GM04503 (cell line): ENCODE measurements at regions not wholly inside any gene's neighbourhood (a gene's known extent, or its start where the extent isn't known, plus 50 kb on each side); places are given as distances from the start of the nearest gene placed in this dataset.

Source experiments
- DNase-seq: peaks from one replicate; pipeline ENCODE4 v3.0.0-alpha.2; 2012; ENCODE audit warnings: low read depth

DNA sequence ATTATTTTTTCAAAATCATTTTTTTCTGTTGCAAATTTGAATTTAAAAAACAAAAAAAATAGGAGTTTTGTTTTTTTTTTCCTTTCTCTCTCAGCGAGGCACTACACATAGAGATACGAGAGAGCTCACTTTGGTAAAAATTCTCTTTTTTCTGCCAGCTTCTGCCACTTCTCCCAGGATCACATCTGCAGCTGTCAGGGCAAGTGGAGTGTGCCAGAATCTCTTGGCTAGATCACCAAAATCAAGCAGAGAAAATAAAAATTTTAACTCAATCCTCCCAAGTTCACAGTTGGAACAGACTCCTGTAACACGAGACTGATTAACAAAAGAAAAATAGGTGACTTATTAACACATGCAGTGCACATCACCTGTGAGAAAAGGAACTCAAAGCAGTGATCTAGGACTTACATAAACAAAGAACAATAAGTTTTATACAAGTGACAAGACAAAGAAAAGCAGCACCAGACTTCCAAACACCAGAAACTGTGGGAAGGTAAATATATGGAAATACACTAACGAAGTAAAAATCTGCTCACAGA is 213.2 kb upstream of the ZFP42 start:
- no peak for DNase-seq

DNA sequence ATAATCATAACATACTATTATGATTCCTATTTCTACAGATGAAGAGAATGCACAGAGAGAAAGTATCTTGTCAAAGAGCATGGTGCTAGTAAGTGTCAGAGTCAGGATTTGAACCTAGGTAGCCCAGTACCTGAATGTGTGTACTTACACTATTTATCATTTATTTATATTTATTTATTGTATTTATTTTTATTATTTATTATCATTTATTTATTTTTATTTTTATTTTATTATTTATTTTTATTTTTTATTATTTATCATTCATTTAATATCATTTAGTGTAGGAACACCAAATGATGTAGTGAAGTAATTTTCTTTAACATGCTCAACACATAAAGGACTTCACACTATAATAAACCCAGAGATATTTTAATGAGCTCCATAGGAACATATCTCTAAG is 209.4 kb upstream of the ZFP42 start:
- DNase-seq: no peak

DNA sequence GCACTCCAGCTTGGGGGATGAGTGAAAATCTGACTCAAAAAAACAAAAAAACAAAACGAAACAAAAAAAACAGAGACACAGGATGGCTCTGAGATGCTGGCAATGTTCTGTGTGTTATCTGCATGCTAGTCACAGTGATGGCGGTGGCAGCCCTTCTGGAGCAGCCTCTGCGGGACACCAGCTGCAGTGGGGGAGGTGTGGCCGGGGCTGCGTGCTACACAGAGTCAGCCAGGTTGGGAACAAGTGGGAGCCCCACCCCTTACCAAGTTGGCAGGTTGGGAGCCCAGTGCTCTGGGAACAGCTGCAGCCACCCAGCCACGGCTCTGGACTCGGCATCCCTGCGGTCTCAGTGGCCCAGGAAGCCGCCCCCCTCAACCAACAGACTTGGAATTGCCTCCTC is 206.5 kb upstream of the ZFP42 start:
- no peak for DNase-seq

DNA sequence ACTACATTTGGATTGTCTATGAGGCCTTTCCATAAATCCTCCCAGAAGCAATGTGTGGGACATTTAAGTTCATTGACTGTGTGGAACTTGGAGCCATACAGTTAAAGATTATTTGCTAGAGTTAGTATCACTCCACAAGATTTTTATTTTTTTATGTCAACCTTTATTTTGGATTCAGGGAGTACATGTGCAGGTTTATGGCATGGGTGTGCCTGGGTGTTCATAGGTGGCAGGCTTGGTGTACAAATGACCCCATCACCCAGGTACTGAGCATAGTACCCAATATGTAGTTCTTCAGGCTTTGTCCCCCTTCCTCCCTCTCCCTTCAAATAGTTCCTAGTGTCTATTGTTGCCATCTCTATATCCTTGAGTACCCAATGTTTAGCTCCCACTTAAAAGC is 199.8 kb upstream of the ZFP42 start:
- DNase-seq: no peak

DNA sequence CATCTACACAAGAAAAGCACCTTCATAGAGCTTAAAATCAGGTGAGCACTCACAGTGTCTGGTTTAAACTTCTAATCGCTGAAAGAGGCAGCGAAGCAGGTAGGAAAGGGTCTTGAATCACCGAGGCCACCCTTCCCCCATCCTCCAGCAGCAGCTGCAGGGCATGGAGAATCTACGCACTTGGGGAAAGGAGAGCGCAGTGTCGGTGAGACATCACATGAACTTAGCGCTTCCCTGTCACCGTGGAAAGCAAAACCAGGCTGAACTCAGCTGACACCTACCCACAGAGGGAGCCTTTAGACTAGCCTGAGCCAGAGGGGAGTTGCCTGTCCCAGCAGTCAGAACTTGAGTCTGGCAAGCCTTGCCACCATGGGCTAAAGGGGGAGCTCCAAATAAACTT is 197.2 kb upstream of the ZFP42 start:
- DNase-seq: no peak

DNA sequence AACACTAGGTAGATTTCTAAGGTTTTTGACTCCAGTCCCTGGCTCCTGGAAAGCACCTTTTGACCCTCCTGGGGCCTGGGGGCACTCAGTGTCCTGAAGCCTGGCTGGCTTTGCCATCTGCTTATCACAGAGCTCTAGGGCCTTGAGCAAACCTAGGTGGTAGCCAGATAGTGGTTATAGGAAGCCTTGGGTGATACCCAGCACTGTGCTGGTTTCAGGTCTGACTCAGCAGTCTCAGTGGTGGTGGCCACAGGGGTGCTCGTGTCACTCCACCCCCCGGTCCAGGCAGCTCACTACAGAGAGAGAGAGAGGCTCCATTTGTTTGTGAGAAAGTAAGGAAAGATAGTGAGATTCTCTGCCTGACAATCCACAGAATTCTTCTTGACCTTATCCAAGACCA is 195.8 kb upstream of the ZFP42 start:
- no peak for DNase-seq

DNA sequence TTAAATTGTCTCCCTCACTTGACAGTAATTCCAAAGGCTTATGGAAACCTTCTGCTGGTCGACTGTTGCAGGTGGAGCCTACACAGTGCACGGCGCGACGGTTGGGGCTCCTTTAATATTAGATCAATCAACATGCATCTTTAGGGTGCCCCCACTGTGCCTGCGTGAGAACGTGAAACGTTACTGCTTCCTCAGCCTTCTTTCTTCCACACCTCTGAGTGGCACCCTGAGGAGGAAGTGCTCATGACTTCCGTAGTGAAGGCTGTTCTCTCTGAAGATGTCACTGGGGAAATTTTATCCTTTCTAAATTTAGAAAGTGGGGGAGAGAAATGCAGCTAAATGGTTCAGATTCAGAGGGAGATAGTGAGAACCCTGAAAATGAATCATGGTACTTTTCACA is 184.0 kb upstream of the ZFP42 start:
- DNase-seq: no peak

DNA sequence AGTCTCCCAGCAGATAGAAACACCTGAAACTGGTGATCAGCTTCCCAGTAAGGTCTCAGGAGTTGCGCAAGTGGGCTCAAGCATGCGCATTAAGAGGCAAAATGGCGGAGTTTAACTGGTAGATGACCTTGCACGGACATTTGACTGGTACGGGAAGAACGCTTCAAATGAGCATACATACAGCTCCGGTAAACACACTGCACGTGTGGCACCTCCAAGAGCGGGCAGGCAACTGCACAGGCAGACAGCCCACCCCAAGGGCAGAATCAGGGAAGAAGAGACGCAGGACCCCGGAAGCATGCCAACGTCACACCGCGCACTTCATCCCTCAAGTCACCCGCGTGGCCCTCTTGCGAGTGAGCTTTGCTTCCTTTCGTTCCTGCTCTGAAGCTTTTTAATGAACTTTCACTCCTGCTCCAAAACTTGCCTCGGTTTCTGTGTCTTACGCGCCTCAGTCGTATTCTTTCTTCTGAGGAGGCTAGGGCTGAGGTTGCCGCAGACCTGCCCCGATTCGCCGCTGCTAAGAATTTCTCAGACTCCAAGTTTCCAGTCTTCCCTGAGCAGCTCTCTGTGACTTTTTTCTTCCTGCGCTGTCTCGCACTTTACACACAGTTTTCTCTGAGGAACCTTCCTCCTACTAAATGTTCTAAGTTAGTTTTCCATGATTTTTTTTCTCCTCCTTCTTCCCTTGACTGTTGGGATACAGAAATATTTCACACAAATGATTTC is 180.7 kb upstream of the ZFP42 start:
- DNase-seq: no peak

DNA sequence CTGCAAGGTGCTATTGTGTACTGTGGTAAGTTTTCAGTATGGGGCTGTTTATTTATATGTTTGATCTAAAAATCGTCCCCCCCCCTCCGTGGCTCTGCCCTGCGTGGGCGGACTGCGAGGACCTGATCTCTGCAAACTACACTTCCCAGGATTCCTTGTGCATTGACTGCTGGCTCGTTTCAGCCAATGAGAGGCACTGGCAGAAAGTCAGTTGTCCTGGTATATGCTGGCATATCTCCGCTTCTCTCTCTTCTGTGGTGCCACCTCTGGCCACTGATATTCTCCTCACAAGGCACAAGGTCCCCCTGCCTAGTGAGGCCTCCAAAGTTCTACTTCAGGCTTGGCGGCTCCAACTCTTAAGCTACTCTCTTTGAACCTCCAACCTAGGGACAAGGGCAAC is 168.8 kb upstream of the ZFP42 start:
- no peak for DNase-seq

DNA sequence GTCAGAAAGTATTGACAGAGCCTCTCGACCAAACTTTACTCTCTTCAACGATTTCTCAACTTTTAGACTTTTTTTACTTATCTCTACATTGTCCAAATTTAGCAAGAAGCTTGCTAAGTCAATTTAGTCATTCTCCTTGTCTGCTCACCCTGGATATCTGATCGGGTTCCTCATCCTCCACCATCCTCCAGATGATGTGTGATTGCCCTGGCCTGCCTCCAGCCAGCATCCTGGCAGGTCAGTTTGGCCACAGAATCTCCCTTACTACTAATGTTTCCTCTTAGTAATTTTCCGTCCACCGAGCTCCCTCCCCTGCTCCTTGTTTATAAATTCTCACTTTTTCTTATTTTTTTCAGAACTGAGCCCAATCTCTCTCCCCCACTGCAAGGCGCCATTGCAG is 167.9 kb upstream of the ZFP42 start:
- no peak for DNase-seq

DNA sequence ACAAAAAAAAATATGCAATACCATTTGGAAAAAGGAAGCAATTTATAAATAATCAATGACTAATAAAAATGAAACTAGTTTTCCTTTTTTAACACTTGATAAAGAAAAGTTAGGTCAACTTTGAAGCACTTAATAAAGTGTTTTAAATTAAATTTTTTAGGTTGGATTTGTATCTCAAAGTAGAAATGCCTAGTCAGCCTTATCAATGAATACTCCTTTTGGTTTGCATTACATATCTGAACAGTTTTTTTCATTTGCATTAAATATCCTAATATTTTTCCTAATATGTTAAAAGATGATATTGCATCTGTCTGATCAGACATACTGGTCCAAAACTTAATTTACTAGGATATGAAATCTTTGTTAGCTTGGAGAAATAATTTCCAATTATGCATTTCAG is 155.8 kb upstream of the ZFP42 start:
- no peak for DNase-seq

DNA sequence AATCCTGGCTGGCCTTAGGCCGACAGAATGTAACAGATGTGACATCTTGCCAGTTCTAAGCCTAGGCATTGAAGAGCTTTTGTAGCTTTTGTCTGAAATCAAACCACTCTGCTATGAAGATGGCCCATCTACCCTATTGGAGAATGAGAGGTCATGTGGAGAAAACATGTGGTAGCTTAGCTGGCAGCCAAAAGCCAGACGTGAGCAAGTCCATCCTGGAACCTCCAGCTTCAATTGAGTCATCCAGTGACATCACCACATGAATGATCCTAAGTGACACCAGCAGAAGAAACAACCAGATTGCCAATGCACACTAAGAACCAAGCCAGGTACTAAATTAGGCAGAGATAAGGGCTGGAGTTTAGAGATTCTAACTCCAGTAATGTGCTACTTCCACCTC is 154.8 kb upstream of the ZFP42 start:
- DNase-seq: no peak

DNA sequence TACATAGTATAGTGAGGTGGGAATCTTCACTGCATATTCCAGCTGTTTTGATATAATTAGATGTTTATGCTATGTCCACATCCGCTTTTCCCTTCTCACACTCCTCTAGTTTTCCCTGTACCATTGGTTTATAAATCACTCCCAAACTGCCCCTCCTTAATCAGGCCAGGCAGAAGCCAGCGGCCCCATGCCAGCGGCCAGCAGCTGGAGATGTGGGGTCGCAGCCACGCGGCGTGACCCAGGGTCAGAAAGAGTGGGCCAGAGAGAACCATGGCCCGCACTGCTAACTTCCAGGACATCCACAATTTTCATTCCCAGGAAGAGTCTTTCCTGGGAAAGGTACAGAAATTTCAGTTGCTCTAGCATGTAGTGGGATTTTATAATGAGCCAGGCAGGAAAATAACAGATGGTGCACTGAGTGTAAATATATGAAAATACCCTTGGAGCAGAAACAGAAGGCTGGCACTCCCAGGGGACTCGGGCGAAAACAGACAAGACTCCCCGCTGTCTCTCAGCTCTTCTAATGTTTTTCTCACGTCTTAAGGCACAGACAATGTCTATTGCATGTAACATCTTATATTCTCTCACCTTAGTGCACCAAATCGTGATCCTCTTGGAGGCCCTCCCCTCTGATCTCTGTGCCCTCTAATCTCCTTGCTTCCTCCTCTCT is 145.9 kb upstream of the ZFP42 start:
- no peak for DNase-seq

DNA sequence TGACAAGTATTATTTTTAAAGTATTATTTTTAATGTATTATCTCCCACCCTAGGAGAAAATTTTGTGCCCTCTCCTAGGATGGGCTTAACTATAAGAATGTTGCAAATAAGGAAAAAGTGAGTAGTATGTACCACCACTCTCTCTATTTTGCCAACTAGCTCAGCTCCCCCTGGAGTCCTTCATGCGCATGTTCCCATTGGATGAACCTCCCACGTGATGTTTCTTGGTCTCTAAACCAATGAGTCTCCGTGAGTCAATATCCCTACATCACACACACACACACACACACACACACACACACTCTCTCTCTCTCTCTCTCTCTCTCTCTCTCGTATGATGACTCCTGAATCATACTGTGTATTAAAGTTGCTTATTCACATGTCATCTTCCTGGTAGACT is 129.7 kb upstream of the ZFP42 start:
- no peak for DNase-seq

DNA sequence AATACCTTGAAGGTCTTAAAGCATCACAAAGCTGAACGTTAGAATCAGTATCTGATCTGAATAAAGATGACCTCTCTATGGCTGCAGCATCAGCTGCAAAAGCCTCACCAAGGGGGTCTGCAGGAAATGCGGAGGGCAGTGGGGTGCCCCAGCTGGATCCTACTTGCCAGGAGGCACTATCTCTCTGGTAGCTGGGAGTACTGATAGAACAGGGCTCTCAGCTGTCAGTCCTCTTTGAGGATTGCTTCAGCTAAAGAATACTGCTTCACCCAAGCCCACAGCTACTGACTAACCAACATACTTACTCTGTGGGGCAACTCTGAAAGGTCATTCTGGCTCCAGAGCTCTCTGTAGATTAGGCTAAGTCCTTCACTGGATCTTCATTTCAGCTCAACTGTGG is 112.5 kb upstream of the ZFP42 start:
- DNase-seq: no peak

DNA sequence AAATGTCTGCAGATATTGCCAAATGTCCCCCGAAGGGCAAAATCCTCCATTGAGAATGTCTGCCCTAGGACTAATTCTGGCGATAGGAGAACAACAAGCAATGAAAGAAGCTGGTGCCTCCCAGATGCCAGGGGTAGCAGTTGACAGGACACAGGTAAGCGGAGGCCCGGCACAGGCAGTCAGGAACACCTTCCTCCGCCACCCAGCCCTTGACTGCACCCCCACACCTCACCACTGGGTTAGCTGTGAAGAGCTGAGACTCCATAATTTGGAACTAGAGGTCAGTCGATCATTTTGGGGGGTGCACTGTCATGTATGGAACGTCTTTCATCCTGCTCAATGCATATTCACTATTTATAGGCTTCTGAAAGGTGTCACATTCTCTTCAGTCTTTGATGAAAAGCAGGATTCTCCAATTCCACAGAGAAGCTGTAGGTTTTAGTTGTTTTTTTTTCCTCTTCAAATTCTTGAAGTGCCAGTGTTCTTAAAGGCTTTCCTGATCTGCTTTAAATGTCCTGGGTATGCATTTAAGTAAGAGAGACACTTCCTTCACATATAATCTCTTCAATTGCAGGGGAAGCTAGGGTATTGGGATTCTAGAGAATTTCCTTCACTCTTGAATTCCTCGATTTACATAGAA is 111.6 kb upstream of the ZFP42 start:
- no peak for DNase-seq

DNA sequence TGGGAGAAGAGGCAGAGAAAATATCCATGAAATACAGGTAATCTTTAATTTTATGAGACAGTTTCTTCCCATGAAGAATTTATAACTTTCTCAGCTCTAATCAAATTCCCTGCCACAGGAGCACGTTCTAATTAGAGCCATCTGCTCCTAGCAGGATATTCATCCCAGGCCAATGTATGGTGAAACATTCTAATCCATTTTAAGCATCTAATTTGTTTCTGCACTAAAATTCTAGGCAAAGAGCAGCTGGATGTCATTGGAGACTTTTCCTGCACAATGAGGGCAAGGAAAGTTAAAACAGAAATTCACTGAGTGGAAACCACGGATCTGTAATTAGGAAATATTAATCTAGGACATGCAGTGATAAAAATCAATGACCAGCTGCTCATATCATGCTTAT is 107.7 kb upstream of the ZFP42 start:
- DNase-seq: no peak

DNA sequence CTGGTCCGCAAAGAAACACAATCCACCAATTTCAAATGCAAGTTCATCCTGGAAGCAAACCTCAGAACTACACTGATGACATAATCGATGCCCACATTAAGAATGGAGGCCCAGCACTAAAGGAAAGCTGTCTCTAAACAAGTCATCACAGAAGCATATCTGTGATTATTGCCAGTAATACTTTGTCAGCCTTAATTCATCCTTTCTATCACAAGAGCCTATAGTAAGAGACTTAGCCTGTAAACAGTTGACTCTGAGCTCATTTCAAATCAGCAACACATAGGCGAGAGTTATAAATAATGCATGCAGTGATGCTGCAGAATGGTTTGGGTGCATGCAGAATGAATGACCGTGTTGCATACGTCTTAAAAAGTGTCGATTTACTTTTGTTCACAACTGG is 105.9 kb upstream of the ZFP42 start:
- no peak for DNase-seq

DNA sequence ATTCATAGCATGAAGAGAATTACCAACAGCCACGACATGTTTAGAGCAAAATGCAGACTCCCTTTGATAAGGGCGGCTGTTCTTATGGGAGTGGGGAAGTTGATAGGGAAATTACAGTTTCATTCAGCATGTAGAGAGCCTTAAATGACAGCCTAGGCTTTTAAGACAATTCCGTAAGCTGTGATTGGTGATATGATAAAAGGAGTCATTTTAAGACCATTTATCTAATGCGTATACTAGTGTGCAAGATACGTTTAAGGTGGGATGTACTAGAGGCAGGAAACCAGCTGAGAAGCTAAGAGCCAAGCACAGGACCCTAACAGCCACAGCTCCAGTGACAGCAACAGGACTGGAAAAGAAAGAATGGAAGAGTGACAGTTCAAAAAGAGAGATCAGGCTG is 102.2 kb upstream of the ZFP42 start:
- DNase-seq: no peak

DNA sequence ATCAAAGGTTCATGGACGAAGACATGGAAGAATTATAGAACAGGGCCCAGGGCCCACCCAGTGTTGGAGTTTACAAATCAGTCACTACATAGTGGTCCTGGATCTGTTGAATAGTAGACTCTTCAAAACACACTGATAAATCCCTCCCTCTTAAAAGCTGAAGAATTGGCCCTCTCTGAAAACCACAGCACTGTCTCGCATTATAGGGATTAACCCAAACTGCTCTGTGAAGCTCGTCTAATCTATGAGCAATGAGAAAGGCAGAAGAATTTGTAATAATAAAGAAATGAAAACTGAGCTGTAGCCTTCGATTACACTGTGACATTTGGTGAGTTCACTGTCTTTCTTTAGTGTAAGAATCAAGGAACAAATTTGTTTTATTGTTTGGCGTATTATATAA is 92.5 kb upstream of the ZFP42 start:
- DNase-seq: no peak

DNA sequence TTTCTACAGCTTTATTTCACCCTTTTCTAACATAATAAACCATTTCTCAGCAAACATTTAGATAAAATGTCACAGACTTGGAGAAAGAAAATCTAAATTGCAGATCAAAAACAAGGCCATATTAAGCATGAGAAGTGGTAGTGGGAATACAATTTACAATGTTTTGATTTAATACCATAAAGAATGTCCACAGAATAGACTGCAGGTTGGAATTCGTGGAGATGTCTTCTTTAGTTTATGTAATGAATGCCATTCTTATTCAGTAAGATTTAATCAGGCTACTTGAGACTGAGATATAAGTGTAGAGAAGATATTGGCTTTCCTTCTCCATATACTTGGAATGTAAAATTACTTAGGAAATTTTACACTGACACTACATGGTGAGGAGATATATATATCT is 91.9 kb upstream of the ZFP42 start:
- DNase-seq: no peak

DNA sequence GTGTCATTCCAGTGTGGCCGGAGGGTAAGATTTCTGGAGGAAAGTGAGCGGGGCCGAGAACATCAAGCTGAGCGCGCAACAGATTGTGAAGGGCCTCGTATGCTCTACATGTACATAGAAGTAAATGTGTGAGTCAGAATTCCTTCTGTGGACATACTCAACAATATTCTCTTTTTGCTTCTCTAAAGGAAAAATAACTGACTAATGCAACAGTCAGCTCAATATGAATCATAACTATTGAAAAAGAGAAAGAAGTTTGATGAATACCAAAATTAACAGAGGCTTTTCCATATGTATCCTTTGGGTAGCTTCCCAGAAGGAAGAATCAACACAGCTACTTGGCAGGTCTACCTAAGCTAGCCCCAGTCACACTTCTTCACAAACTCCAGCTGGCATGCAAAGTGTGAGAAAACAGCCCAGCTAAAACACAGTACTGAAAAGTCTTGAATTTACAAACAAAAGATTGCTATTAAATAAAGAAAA is 87.5 kb upstream of the ZFP42 start:
- peak; percentile 5 for DNase-seq

DNA sequence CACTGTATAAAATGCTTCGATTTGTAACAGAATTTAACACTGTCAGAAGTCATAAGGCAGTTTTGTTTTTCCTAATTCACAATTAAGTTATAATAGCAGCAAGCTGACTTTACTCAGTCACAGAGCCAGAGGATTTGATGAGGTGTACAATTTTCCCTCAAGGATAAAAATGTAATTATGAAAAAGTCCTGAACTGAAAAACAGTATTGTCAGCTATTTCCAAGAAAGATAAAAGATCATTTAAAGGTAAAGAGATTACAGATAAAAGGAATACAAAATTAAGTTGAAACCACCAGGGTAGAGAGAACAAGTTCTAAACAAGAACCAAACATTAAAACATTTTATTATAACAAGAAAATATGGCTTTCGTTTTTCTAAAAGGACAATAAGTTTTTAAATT is 86.8 kb upstream of the ZFP42 start:
- DNase-seq: no peak
